Muscle of back (tissue), 3 donors: ENCODE measurements at regions not wholly inside any gene's neighbourhood (a gene's known extent, or its start where the extent isn't known, plus 50 kb on each side); places are given as distances from the start of the nearest gene placed in this dataset.

Experiments used
- DNase-seq, 3 donors: peaks; one replicate each; pipeline versions ENCODE4 v3.0.0 to v3.0.0-alpha.2; 2013

DNA sequence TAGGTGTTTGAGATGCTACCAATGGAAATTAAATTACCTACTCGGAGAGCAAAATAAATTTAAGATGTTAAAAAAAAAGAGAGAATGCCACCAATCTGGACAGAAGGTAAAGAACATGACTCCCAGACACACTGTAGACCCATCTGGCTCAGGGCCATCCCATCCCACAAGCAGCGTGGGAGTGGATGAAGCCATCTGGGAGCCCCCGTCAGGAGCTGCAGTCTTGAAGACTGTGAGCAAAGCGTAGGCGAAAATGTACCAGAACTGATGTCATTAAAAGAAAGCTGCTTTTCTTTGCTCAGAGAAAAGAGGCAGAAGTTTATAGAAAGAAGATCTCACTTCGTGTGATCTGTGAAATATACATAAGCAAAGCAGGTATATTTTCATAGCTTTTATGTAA, 815.7 kb downstream of the QKI start:
- DNase-seq: no peak

DNA sequence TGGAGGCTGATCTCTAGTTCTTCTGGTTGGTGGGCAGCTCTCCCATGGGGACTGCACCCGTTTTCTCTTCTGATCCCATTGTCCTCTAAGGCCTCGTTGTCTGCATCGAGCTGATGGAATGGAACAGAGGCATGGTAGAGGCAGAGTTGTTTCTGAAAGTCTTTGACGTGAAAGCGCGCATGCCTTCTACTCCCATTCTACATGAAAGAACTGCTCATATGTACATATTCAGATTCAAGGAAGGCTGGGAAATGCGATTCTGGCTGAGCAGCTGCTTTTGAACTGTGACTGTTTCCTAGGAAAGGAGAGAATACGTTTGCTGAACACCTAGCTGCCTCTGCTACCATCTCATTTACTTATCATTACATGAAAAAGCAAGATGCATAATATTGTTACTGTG, 815.2 kb downstream of the QKI start:
- no peak for DNase-seq

DNA sequence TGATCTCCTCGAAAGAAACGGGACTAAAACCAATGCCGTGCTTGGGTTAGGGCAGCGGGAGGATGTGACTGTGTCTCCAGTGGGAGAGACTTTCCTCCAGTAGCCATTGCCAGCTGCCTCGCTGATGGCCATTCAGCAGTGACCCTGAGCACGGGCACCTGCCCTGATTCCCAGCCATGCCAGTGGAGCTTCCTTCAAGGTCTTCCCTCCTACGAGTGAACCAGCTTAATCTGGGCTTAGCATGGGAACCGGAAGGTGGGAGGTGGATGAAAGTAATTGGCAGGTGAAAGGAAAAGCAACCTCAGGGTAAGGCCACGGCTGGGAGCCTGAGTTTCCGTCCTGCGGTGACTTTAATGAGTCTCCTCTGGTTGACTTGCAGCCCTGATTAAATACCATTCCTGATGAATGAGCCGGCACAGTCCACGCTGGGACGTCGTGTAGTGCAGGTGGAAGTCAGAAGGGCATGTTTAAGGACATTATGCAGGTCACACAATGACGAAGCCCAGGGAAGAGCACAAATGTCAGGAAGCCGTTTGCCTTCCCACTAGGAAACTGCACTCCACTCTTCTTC, 813.5 kb downstream of the QKI start:
- no peak for DNase-seq

DNA sequence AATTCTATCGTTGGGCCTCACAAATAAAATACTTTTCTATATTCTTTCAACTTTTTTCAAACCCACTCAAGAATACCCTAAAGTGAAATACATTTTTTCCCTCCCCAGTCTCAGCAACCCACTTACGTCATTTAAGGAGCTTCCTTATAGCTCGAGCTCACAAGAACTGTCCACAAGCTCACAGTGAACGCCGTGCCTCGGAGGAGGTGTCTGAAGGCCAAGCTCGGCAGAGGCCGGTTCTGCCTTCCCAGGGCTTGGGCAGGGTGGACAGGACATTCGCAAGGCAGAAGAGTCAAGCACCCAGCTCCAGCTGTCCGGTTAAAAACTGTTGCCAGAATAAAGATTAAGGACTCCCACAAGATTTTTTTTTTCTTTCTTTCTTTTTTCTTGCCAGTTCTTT, 802.3 kb downstream of the QKI start:
- DNase-seq: peak in 1 of 3 donors; percentile 20

DNA sequence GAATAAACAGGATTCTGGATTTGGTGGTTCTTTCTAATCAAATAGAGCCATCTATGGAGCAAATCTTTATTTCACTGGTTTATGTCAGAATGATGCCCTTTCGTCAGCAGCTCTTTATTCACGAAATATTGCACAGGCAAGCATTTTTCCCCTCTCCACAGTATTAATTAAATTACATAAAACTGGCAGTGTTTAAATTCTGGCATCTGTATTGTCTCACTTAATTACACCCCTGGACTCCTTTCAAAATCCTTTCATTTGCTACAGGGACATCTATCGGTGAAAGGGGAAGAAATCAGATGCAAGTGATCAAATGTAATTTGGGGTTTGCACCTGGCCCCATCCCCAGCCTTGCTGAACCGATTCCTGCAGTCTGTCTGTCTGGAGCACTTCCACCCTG, 801.9 kb downstream of the QKI start:
- peak in 1 of 3 donors; percentile 32 for DNase-seq

DNA sequence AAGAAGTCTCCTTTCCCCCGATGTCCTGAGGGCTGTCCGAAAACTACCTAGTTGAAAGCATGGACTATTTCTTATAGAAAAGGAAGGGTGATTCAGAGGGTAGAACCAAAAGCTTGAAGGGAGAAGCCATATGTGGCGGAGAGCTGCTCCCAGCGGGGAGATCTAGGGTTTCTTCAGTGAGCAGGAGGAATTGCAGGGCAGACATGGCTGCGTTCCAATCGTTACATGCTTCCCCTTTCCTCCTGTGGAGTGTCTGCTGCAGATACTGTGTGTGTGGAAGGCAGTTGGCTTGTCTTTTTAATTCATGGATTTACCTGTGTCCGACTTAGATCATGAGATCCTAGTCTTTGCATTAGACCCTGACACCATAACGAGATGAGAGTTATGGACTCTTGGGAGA, 799.5 kb downstream of the QKI start:
- DNase-seq: peak in 1 of 3 donors; percentile 26

DNA sequence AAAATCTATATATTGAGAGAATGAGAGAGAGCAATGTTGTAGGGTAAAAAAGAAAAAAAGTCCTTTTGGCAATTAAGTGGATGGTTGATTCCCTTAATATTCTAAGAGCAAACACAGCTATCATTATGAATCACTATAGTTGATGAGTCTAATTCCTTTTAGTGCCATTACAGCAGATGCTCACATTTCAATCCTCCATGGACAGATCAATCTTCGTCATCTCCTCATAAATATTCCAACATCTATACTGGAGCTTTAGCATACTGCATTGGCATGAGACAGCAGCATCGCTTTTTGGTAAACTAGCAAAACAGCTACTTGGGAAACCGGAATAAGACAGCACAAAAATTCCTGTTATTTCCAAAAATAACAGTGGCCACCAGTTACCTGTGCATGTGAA, 796.7 kb downstream of the QKI start:
- no peak for DNase-seq

DNA sequence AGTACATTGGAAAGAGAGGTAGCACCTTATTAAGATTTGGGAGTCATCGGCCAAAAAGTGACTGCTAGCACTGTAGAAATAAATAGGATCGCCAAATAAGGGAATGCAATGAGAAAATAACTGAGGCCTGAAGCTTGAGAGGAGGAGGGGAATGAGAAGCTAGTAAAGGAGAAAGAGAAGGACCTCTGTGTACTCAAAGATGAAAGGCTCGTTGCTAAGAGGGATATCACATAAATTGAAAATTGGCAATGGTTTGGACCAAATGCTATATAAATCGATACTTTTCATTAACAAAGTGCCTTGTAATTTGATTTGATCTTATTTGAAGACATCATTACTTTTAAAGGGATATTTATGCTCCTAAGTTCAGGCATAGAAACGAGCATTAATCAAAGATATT, 796.3 kb downstream of the QKI start:
- no peak for DNase-seq

DNA sequence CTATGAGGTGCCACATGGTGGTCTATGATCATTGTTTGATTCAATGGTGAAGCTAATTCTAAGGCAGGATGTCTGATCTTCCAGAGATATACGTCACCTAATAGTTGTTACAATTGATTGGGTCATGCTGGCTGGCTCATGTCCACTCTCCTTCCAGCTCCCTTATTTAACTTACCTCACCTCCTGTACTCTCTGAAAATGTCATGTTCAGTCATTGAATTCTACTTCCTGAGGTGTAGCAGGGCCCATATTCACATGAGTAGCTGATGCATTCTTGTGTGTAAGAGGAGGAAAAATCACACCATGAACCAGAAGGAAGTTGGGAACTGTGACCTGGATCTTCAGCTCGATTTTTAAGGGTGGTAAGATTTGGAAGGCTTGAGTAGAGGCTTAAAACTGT, 795.8 kb downstream of the QKI start:
- DNase-seq: no peak

DNA sequence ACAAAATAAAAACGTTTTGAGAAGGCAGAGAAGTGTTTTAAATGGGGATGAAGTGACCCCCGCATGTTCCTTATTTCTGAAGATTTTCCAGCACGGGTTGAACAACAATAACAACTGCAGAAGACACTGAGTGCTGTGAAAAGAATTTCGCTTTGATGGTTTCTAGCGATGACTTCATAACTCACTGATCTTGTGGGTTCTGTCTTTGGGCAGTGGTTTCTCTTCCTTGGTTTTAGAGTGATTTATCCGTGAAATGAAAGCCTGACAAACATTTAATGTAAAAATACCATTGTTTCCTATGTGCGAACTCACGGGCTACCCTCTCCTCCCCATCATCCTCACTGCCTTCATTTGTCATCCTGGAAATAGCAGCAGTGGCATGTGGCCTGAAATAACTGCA, 793.9 kb downstream of the QKI start:
- no peak for DNase-seq

DNA sequence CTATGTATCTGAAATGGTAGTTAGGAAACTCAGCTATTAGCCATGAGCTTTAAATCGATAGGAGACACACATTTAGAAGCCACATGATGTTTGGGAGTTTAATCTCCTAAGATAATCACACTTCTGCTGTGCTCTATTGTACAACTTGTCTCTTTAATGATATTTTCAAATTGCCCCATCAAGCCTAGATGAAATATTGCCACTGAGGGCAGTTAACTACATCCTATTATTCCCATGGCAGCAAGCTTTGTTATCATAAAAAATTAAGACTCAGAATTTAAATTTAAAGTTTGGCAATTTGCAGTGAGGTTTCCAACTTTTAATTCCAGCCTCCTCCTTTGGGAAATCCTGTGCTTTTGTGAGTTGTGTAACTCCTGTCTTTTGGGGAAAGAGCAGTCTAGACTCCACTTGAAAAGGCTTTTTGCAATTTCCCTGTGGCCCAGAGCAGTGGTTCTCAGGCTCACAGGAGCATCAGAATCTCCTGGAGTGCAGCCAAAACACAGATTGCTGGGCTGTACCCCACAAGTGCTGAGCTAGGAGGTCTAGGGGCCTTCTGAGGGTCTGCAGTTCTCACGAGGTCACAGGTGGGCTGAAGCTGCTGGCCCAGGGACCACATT, 792.4 kb downstream of the QKI start:
- no peak for DNase-seq

DNA sequence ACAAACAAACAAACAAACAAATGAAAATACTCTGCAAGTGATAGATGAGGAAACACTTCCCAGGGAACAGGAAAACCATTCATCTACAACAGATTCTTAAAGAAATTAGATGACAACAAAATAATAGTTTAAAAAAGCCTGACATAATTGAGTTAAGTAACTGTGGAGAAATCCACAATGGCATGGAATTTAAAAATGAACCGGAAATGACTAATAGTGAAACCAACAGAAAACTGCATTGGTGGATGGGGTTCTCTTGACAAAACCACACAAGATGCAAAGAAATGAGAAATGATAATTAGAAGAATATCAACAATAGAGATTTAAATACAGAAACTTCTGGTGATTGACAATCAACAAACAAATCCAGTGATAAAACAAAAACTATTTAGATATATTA, 785.6 kb downstream of the QKI start:
- DNase-seq: no peak

DNA sequence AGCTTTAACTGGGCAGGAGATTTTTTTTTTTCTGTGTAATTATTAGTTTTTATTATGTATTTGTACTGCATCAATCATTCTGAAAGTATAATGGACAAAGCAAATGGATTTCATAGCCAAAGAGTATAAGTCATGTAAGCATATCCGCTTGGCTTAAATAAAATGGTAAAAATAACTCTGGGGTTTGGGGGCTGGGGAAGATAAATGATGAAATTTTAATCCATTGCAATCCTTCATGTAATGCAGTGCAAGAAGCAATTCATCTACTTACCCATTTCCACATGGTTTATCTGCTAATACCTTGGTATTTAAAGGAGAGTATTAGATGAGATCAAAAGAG, 781.4 kb downstream of the QKI start:
- no peak for DNase-seq

DNA sequence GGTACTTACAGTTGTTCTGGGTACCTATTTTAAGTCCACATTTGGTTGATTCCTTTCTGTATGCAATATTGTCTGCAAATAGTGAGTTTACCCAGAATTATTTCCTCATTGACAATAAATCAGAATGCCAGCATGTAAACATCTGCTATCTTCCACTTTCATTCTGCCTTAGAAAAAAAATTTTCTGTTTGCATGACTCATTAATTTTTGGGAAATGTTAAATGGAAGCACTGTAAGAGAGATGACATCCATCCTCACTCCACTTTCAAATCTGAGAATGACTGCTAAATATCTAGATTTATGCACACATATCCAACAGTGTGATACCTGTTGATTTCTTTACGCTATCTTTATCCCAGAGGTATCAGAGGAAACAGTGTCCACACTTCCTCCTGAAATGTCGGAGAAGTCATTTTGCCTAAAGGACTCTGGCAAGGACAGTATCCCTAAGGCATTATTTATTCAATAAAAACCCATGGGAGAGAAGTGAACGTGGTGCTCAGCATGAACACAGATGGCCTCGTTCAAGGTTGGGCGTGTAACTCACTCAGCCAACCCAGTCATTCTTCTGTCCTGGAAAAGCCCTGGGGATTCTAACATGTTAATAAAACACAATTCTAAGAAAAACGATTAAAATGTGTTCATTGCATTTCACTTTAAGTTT, 780.9 kb downstream of the QKI start:
- peak in 1 of 3 donors; percentile 76 for DNase-seq

DNA sequence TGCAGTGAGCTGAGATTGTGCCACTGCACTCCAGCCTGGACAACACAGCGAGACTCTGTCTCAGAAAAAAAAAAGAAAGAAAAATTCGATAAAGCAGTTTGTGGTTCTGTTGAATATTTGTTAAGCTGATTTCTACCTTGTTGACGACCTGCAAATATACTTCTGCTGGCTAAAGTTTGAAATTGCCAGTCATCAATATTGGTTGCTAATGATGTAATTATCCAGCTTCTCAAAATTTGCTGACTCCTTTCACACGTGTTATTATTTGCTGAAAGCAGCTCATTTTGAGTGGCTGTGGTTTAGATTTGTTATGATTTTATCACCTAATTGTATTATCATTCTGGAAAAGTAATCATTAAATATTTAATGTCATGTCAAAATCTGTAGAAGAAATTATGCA, 774.3 kb downstream of the QKI start:
- no peak for DNase-seq

DNA sequence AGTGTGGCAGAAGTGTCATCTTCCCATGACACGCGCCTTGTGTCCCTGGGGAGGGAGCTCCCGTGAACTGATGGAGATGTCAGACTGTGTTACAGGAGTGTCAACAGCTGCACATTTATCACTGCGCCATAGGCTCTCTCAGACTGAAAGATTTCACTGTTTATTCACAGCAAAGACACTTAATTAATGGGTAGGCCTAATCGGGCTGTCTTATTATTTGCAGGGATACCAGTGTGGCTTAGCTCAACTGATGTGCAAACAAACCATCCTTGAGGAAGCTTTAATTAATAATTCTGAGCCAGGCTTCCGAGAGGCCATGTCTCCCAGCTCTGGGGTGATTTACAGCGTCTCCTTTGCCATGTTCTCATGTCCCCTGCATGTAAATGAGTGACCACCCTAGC, 771.0 kb downstream of the QKI start:
- no peak for DNase-seq

DNA sequence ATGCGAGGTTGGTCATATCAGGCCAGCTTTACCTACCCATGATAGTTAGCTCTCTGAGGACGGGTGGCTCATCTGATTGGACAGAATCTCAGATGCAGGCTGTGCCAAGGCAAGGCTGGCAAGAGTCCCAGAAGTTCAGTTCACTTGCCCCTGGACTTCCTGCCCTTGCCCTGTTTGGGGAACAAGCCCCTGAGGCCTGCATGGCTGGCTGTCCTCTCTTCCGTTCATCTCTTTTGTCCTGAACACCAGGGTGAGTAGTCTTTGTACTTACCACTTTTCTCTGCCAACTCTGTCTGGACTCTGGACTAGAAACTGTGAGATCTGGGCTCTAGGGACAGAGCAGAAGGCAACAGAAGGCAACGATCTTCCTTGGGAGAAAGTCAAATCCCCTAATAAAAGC, 769.9 kb downstream of the QKI start:
- DNase-seq: no peak

DNA sequence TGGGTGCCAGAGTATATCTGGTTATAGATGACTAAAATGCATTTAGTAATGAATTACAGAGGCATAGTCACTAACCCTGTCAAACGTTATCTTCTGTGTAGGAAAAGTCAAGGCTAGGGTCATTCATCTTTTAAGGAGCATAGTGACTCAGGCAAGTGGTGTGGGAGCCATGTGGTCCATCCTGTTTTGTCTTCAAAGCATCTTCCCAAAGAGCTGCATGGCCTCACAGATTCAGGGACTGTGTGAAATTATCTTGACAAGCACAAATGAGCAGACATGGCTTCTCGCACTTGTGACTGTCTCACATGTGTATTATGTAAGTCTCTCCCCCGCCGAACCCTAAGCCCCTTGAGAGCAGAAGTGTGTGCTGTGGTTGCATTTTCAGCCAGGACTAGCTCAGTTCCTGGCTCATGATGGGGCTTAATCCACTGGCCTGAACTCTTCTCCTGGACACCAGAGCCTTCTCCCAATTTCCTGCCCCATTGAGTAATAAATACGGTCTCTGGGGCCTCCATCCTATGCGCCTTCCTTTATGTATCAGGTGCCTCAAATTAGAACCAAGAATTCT, 769.1 kb downstream of the QKI start:
- DNase-seq: no peak

DNA sequence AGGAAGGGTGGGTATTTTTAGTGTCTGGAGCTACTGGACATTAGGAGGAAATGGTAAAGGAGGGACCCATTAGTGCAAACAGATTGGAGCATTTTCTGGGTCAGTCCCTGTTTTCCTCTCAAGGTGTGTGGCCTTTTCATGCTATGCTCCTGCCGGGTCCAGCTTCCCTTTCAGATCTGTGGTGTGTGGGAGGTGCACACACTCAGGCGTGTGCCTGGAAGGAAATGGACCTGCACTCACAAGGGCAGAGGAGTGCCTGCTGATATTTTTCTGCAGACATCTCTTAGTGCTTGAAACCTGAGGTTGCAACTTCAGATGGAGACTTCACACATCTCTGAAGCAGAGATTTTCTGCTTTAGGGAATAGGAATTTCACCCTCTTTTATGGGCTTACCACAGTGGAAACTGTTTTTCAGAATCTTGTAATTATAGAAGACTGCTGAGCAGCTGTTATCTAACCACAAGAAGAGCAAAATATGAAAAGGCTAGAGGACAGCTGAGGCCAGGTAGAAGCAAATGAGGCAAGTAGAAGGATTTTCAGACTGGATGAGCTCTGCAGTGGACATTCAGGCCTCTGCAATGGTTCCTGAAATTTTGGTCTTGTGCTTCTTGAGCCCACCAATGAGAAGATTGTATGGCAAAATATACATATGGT, 764.3 kb downstream of the QKI start:
- DNase-seq: no peak

DNA sequence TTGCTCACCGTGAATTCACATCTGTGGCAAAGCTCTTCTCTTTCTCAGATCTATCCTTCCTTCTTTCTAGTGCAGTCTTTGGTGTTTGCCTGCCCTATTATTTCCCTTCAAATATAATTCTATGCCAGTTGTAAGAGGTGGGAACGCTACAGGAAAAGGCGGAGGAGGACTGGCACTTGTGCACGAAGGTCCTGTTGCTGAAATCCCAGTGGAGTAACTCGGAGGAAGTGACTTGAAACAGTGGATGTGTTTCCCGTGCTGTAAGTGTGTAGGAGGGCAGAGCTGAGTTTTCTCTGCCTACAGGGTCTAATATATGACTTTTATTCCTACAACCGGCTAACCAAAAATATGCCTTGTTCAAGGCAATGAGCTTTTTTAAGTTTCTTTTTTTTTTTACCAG, 754.8 kb downstream of the QKI start:
- DNase-seq: no peak

DNA sequence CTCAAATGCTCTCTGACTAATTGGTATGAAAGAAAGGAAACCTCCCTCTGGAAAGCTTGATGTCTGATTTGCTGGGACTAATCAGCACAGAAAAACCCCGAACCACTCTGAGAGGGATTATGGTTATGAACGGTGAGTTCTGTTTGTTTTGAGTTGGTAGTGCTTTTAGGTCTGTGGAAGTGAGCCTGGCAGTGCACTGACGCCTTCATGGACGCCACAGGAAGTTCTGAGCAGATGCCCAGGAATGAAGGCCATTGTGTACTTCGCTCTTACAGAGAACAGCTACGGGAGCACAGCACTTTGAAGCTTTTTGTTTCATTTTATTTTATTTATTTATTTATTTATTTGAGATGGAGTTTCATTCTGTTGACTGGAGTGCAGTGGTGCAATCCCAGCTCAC, 754.1 kb downstream of the QKI start:
- no peak for DNase-seq

DNA sequence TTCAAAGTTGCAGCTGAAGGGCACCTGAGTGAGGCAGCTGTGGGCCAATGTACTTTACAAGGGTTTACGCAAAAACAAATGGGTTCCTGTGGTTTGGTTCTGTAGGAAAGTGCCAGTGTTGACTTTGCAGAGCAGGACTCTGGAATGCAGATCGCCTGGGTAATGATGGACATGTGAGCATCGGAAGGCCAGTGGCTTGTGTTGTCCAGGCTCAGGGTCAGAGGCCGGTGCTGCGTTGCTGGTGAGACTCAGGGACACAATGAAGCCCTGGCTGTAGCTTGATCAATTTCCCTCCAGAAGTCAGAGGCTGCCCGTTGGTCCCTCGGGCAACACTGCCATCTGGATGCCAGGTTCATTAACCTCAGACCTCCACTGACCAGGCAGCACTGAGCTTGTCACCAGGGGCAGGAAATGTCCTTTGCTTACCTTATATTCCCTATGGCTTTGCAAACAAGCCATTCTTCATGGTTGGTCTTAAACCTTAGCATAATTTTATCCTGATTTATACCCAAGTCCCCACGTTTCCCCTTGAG, 753.4 kb downstream of the QKI start:
- DNase-seq: no peak

DNA sequence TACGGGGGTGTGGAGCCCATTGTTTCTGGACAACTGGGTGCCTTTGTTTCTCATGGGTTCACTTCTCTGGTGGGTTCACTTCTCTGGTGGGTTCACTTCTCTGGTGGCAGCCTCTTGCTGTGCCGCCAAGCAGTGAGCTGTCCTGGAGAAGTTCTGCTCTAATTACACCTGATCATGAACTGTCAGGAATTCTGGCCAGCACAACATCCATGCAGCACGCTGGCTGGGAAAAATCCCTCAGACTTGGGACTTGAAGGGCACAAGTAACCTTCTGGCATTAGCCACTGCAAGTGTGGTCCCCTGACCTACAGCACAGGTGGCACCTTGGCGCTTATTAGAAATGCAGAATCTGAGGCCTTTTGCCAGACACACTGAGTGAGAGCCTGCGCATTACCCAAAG, 752.5 kb downstream of the QKI start:
- no peak for DNase-seq
